ENCODE measurements at regions not wholly inside any gene's neighbourhood (a gene's known extent, or its start where the extent isn't known, plus 50 kb on each side); places are given as distances from the start of the nearest gene placed in this dataset.
"Not testable (repeated sequence)": the region's sequence is repeated elsewhere in the genome, so short reads cannot be mapped to it uniquely, and the experiment has no call there.

GRCh38 chr9:41367301-41367700 is 178.2 kb upstream of the ZNG1F start:
- intact Hi-C loops (cut with micrococcal nuclease); H3K9me2 ChIP-seq (ENCODE audit: insufficient read depth); DNase-seq (ENCODE audit: low read depth, low spot score); BruUV-seq (replicated peaks); H3K27ac ChIP-seq (ENCODE audit: low read depth, low read length); H3K79me2 ChIP-seq (ENCODE audit: insufficient read depth, low read length); H3K36me3 ChIP-seq (ENCODE audit: control insufficient read depth in 1 of 2, insufficient read depth in 2 of 2, low read length in 2 of 2); H3K4me3 ChIP-seq (replicated peaks in 1 of 2; ENCODE audit: low read depth in 1 of 2, low read length in 2 of 2); POLR2A ChIA-PET; H3K4me1 ChIP-seq (ENCODE audit: control insufficient read depth in 1 of 2, insufficient read depth in 2 of 2, low read length in 2 of 2); H4K20me1 ChIP-seq (ENCODE audit: insufficient read depth); CTCF ChIA-PET; ATAC-seq; H3K9me3 ChIP-seq (ENCODE audit: control insufficient read depth in 1 of 2, insufficient read depth in 1 of 2, low read depth in 1 of 2, low read length in 2 of 2); H3K27me3 ChIP-seq (ENCODE audit: insufficient read depth, low read length); H2AFZ ChIP-seq (ENCODE audit: low read depth, low read length, poor library complexity, severe bottlenecking); RAD21 ChIA-PET (ENCODE audit: low non-redundant PET in 1 of 2, low total read pairs in 2 of 2, uncharacterized antibody in 2 of 2, unreplicated experiment in 2 of 2); H3K9ac ChIP-seq (ENCODE audit: low read length): not testable (repeated sequence)
- H3K4me2 ChIP-seq (ENCODE audit: low read length) = peak overlapping the region; percentile 40; the same call in 1 of the 2 replicates

DNA sequence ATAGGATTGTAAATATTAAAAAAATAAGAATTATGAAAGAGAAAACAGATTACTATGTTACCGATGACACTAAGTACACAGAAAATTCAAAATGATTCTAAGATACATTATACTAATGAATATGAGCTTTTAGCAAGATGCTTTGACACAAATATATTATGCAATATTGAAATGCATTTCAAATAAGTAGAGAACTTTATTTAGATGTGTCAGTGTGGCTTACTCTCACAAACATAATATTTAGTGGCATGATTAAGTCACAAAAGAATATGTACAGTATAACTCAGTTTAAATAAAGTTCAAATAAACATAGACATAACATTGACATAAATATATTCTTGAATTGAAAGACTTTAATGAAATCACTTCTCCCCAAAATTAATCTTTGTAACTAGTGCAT is 172.7 kb upstream of the ZNG1F start:
- H4K20me1 ChIP-seq (ENCODE audit: insufficient read depth); H3K9ac ChIP-seq (ENCODE audit: low read length); intact Hi-C loops (cut with micrococcal nuclease); H3K9me2 ChIP-seq (ENCODE audit: insufficient read depth); CTCF ChIA-PET; H3K79me2 ChIP-seq (ENCODE audit: insufficient read depth, low read length); BruUV-seq (replicated peaks); H3K27ac ChIP-seq (ENCODE audit: low read depth, low read length); POLR2A ChIA-PET; H3K4me1 ChIP-seq (ENCODE audit: control insufficient read depth in 1 of 2, insufficient read depth in 2 of 2, low read length in 2 of 2); RAD21 ChIA-PET (ENCODE audit: low non-redundant PET in 1 of 2, low total read pairs in 2 of 2, uncharacterized antibody in 2 of 2, unreplicated experiment in 2 of 2); H3K36me3 ChIP-seq (ENCODE audit: control insufficient read depth in 1 of 2, insufficient read depth in 2 of 2, low read length in 2 of 2); H3K4me2 ChIP-seq (ENCODE audit: low read length); H3K4me3 ChIP-seq (replicated peaks in 1 of 2; ENCODE audit: low read depth in 1 of 2, low read length in 2 of 2); H3K27me3 ChIP-seq (ENCODE audit: insufficient read depth, low read length); DNase-seq (ENCODE audit: low read depth, low spot score); ATAC-seq; H3K9me3 ChIP-seq (ENCODE audit: control insufficient read depth in 1 of 2, insufficient read depth in 1 of 2, low read depth in 1 of 2, low read length in 2 of 2); H2AFZ ChIP-seq (ENCODE audit: low read depth, low read length, poor library complexity, severe bottlenecking): not testable (repeated sequence)

GRCh38 chr9:41359116-41359515 is 170.0 kb upstream of the ZNG1F start:
- intact Hi-C loops (cut with micrococcal nuclease); RAD21 ChIA-PET (ENCODE audit: low non-redundant PET in 1 of 2, low total read pairs in 2 of 2, uncharacterized antibody in 2 of 2, unreplicated experiment in 2 of 2); POLR2A ChIA-PET; H3K9me3 ChIP-seq (ENCODE audit: control insufficient read depth in 1 of 2, insufficient read depth in 1 of 2, low read depth in 1 of 2, low read length in 2 of 2); H3K79me2 ChIP-seq (ENCODE audit: insufficient read depth, low read length); BruUV-seq (replicated peaks); H3K27me3 ChIP-seq (ENCODE audit: insufficient read depth, low read length); CTCF ChIA-PET; DNase-seq (ENCODE audit: low read depth, low spot score); H3K4me1 ChIP-seq (ENCODE audit: control insufficient read depth in 1 of 2, insufficient read depth in 2 of 2, low read length in 2 of 2); H3K9me2 ChIP-seq (ENCODE audit: insufficient read depth); H2AFZ ChIP-seq (ENCODE audit: low read depth, low read length, poor library complexity, severe bottlenecking); H4K20me1 ChIP-seq (ENCODE audit: insufficient read depth); H3K36me3 ChIP-seq (ENCODE audit: control insufficient read depth in 1 of 2, insufficient read depth in 2 of 2, low read length in 2 of 2): not testable (repeated sequence)
- peak; percentile 65 for ATAC-seq
- H3K27ac ChIP-seq (ENCODE audit: low read depth, low read length) = peak overlapping the region; percentile 38; the same call in 1 of the 2 replicates
- H3K4me3 ChIP-seq (replicated peaks in 1 of 2; ENCODE audit: low read depth in 1 of 2, low read length in 2 of 2) = peak overlapping the region; percentile 55 to 58
- peak overlapping the region; percentile 61 for H3K4me2 ChIP-seq (ENCODE audit: low read length)
- H3K9ac ChIP-seq (ENCODE audit: low read length) = peak overlapping the region; percentile 57

All from HCT116 (cell line).